ENCODE measurements at regions not wholly inside any gene's neighbourhood (a gene's known extent, or its start where the extent isn't known, plus 50 kb on each side); places are given as distances from the start of the nearest gene placed in this dataset.

GRCh38 chr2:180705122-180705521 lies 275.3 kb upstream of the UBE2E3 start:
- Histone ChIP-seq H3K27me3 (ENCODE audit: low read length) (no peaks in the 10 kb centered on the region), H3K4me1 (ENCODE audit: insufficient read depth, low read length) (peaks cover 44% of the 10 kb centered on the region), H3K36me3 (ENCODE audit: low read depth, low read length) (no peaks in the 10 kb centered on the region), H2AFZ (ENCODE audit: low read length) (no peak overlapping the region), H3K9me2 (replicated peaks; ENCODE audit: low read length) (no peaks in the 10 kb centered on the region), H3K4me2 (ENCODE audit: low read length) (0 out of 2 replicates have a peak overlapping the region, but pooled peaks have one; percentile 9), H4K20me1 (ENCODE audit: low read length) (no peaks in the 10 kb centered on the region), H3K9ac (ENCODE audit: low read length) (no peak overlapping the region), H3F3A (ENCODE audit: low read length, unreplicated experiment) (no peaks in the 10 kb centered on the region), H3K27ac (ENCODE audit: low read length) (peak overlapping the region; percentile 33), H3K4me3 (ENCODE audit: low read length) (no peak overlapping the region), H3K9me3 (ENCODE audit: low read length) (no peaks in the 10 kb centered on the region), H3K79me2 (ENCODE audit: low read length) (peaks cover 7% of the 10 kb centered on the region)
- POLR2A ChIA-PET (ENCODE audit: unreplicated experiment), result no interaction called here
- intact Hi-C loops (cut with micrococcal nuclease), result no loop called here
- no peak for TF ChIP-seq CTCF (conservative IDR thresholded peaks at IDR 0.05; ENCODE audit: low read depth, low read length)
- TF ChIP-seq EZH2phosphoT487 (IDR thresholded peaks at IDR 0.05; ENCODE audit: borderline replicate concordance, low read length), result no peak
- TF ChIP-seq EZH2 (IDR thresholded peaks at IDR 0.05; ENCODE audit: low read length, unreplicated experiment), result no peak
- peak; percentile 53 for DNase-seq
- no peak; the same call in 1 of the 2 replicates for ATAC-seq
- CTCF ChIA-PET, result no interaction called here
- no TSS peak for BruUV-seq (replicated peaks)

- ChIA-PET POLR2A (ENCODE audit: unreplicated experiment) (no interaction called here), CTCF (interaction anchor here (0.6 kb wide), 1 partner anchor 280 kb away, joined by 4 read pairs; the partner anchor contains the start of gene UBE2E3)
- no peaks in the 10 kb centered on the region for H3K27me3 ChIP-seq (ENCODE audit: low read length)
- intact Hi-C loops (cut with micrococcal nuclease), result loop anchor here (10.0 kb wide), 1 partner anchor 575 kb away; no protein-coding TSS in a partner anchor
- H3K36me3 ChIP-seq (ENCODE audit: low read depth, low read length), result no peaks in the 10 kb centered on the region
- TF ChIP-seq EZH2phosphoT487 (IDR thresholded peaks at IDR 0.05; ENCODE audit: borderline replicate concordance, low read length) (no peak), CTCF (conservative IDR thresholded peaks at IDR 0.05; ENCODE audit: low read depth, low read length) (no peak), EZH2 (IDR thresholded peaks at IDR 0.05; ENCODE audit: low read length, unreplicated experiment) (no peak)
- H3K79me2 ChIP-seq (ENCODE audit: low read length), result peaks cover 31% of the 10 kb centered on the region
- no peaks in the 10 kb centered on the region for H3K9me2 ChIP-seq (replicated peaks; ENCODE audit: low read length)
- H3K4me3 ChIP-seq (ENCODE audit: low read length), result no peak overlapping the region
- H3K9me3 ChIP-seq (ENCODE audit: low read length), result no peaks in the 10 kb centered on the region
- no peak overlapping the region for H2AFZ ChIP-seq (ENCODE audit: low read length)
- no peaks in the 10 kb centered on the region for H4K20me1 ChIP-seq (ENCODE audit: low read length)
- H3F3A ChIP-seq (ENCODE audit: low read length, unreplicated experiment), result no peaks in the 10 kb centered on the region
- H3K27ac ChIP-seq (ENCODE audit: low read length), result no peak overlapping the region
- ATAC-seq (peak; percentile 69), DNase-seq (no peak)
- H3K9ac ChIP-seq (ENCODE audit: low read length), result no peak overlapping the region
- no TSS peak for BruUV-seq (replicated peaks)
- H3K4me2 ChIP-seq (ENCODE audit: low read length), result no peak overlapping the region
- H3K4me1 ChIP-seq (ENCODE audit: insufficient read depth, low read length), result peaks cover 24% of the 10 kb centered on the region
Measured at GRCh38 chr2:180699657-180700361, 280.6 kb upstream of the UBE2E3 start.

- Histone ChIP-seq H3K27me3 (ENCODE audit: low read length) (no peaks in the 10 kb centered on the region), H3K79me2 (ENCODE audit: low read length) (peaks cover 43% of the 10 kb centered on the region), H3K9me3 (ENCODE audit: low read length) (no peaks in the 10 kb centered on the region), H3K9ac (ENCODE audit: low read length) (no peak overlapping the region), H4K20me1 (ENCODE audit: low read length) (no peaks in the 10 kb centered on the region), H3K9me2 (replicated peaks; ENCODE audit: low read length) (no peaks in the 10 kb centered on the region), H3K4me3 (ENCODE audit: low read length) (no peak overlapping the region), H3K4me2 (ENCODE audit: low read length) (no peak overlapping the region), H2AFZ (ENCODE audit: low read length) (no peak overlapping the region), H3F3A (ENCODE audit: low read length, unreplicated experiment) (no peaks in the 10 kb centered on the region), H3K27ac (ENCODE audit: low read length) (no peak overlapping the region), H3K4me1 (ENCODE audit: insufficient read depth, low read length) (peaks cover 32% of the 10 kb centered on the region), H3K36me3 (ENCODE audit: low read depth, low read length) (no peaks in the 10 kb centered on the region)
- BruUV-seq (replicated peaks), result no TSS peak
- intact Hi-C loops (cut with micrococcal nuclease), result loop anchor here (10.0 kb wide), 1 partner anchor 574 kb away; no protein-coding TSS in a partner anchor
- CTCF ChIA-PET, result no interaction called here
- TF ChIP-seq EZH2phosphoT487 (IDR thresholded peaks at IDR 0.05; ENCODE audit: borderline replicate concordance, low read length), result no peak
- TF ChIP-seq CTCF (conservative IDR thresholded peaks at IDR 0.05; ENCODE audit: low read depth, low read length), result no peak
- no peak for TF ChIP-seq EZH2 (IDR thresholded peaks at IDR 0.05; ENCODE audit: low read length, unreplicated experiment)
- POLR2A ChIA-PET (ENCODE audit: unreplicated experiment), result no interaction called here
- ATAC-seq, result no peak
- DNase-seq, result no peak
Measured at GRCh38 chr2:180698668-180699067, 281.7 kb upstream of the UBE2E3 start.
